Inferior parietal cortex (tissue), 1 donor: ENCODE measurements at regions not wholly inside any gene's neighbourhood (a gene's known extent, or its start where the extent isn't known, plus 50 kb on each side); places are given as distances from the start of the nearest gene placed in this dataset.

Source experiments
- DNase-seq: peaks from one replicate; pipeline ENCODE4 v3.0.0-alpha.2; 2016; ENCODE audit errors: extremely low spot score

DNA sequence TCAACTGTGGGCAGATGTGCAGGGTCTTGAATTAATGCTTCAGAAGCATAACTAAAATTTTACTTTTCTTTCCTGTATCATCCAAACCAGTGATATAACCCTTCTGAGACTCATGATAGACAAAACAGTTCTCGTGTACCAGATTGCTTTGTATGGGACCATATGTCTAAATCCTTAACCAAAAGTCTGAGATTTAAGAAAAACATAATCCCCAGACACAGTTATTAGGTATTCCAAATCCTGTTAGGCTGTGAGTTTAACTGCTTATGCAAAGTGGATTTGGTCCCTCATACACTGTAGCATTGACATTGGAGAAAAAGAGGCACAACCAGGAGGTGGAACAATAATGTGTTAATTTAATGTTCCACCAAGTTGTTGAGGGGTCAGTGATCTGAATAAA, 235.0 kb downstream of the PMAIP1 start:
- DNase-seq = no peak

DNA sequence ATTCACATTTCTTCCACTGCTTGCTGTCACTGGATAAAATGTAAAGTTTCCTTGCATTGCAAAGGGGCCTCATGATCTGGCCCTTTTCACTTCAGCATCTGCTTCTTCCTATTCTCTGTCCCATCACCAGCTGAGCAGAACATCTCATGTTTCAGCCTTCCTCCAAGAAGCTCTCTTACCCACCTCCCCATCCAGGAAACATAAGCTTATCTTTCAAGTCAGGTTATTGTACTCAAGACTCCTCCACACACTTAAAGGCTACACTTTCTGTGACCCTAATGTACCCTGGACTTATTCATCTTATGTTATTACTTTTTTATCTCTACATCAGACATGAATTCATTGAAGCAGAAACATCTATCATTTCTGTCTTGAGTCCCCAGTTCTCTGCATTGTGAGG, 230.5 kb downstream of the PMAIP1 start:
- DNase-seq = no peak

DNA sequence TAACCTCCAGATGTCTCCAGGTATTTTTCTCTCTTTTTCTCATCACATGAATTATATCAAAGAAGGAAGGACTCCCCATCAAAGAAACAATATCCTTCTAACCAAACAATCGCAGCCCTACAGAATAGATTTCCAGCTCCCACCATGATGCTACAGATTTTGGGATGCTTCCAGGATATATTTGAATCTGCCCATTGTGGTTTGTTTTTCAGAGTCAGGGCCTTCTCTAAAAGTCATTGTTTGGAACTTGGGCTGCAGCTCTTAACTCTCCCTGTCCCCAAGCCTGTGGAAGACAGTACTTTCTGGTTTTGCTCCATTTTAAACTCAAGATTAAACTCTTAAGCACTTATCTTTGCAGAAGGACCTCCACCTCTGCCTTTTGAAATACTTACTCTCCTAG, 223.2 kb downstream of the PMAIP1 start:
- peak; percentile 76 for DNase-seq

DNA sequence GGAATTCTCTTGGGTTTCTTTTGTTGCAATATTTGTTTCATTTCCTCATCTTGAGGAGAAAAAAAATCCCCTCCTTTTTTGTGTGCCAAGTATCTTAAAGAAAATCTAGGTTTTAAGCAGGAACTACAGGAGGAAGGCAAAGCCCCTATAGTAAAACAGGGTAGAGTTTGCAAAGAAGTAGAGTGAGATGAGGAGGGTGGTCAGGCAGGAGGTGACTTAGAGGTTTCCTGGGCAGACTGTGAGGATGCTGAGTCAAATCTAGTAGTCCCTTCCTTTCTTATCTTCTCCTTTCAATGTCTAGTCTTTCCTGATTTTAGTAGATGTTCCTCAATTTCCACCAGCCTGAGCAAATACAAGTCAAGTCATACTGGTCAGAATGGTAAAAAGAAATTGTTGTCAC, 222.5 kb downstream of the PMAIP1 start:
- no peak for DNase-seq

DNA sequence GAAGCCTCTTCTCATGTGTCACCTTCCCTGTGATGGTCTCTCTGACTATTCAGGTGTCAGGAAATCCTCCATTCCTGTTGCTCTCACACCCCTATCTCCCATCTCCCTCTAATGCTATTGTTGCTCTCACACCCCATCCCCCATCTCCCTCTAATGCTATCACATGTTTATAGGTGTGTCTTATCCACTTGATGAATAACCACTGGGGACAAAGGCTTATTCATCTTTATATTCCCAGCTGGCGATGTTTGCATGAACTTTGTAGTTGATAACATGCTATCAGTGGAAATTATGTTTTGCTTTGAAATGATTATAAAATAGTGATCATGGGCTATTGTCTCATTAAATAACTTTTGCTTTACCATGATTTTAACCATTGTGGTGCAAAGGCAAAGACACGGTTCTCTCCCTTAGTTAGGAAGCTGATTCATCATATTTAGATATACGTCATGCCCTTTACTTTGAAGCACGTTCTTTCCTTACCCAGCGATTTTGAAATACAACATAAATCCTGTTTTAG, 220.5 kb downstream of the PMAIP1 start:
- no peak for DNase-seq

DNA sequence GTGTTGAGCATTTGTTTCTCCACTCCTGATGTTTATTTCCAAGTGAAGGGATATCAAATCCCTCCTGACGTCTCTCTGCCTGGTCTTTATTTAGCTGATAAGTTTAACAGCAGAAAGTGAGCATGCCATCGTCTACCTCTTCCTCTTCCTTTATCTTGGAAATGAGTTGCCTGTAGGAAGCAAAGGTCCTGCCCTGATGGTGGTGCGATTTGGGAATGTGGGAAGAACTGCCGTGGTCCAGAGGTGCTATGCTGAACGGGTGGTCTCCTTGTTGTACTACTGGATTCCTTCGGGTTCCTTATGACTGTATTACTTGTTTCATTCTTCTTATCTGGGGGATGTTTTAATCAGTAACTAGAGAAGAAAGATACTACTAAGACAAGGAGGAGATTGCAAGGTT, 217.5 kb downstream of the PMAIP1 start:
- no peak for DNase-seq

DNA sequence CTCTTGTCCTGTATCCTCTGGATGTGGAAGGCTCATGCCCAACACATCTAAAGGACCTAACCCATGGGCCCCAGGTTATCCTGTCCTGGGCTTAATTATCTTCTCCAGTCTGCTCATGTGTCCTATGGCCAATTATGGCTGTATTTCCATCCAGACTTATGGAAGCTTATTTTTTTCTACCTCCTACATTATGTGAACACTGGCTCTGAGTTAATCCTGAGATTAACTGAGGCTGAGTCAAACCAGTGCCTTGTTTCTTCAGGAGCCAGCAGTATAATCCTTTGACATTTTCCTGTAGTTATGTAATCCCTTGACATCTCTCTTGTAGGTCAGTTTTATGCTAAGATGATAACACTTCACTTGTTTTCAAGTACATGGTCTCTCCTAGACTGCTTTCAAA, 213.6 kb downstream of the PMAIP1 start:
- no peak for DNase-seq

DNA sequence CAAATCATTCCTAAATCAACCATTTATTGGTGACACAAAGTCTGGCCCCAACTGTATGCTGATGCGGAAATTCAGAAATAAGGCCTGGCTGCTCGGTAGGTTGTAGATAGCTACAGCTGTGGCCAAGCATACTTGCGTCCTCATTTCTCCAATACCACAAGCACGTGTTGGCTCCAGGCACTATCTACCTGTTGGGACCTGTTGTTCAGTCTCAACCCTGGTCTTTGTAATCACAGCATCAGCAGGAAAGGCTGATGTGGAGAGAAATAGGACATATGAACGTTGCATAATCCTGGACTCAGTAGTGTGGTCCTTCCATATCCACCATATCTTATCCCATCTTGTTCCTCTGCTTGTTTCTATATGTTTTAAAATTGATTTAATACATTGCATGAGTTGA, 212.6 kb downstream of the PMAIP1 start:
- no peak for DNase-seq

DNA sequence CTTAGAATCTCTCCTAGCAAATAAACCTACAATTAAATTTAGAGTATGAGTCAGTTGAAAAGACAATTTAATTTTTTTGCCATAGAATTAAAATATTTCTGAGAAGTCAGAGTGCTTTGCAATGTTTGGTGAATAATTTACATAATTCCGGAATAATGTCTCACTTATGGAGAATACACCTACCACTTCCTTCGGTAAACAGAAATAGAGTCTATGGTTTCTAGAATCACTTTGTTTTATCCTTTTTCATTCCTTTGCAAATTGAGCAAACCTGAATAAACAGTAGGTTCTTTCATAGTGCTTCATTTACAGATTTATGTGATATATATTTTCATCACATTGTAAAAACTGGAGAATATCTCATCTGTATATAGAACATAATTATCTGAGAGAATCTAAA, 211.7 kb downstream of the PMAIP1 start:
- no peak for DNase-seq

DNA sequence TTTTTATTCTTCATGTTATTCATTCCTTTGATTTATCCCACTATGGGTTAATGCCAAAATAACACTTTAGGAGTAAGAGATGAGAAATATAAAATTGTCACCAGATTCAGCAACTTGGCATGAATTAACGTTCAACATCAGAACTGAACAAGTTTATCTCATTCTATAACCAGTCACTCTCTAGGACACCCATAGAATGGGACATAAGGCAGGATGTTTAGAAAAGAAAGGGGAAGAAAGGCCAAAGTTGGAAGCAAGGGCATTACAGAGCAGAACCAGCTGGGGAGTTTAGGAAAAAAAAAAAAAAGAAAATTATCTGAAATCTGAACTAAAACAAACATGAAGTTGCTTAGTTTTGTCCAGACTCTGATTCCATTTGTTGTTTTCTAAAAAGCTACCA, 211.0 kb downstream of the PMAIP1 start:
- DNase-seq = no peak

DNA sequence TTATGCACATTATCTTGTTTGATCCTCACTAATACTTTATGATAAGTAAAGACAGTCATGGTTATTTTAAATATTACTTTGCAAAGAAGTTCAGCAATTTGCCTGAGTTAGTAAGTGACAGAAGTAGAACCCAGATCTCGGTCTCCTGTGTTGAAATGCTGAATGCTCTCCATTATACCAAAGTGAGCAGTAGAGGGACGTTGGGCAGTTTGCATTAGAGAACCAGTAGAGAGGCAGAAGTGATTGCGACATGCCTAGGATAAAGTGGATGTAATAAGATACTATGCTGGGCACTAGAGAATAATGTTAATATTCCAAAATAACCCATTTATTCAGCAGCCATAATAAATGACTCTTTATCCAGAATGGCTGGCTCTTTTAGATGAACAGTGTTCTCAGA, 201.0 kb downstream of the PMAIP1 start:
- no peak for DNase-seq

DNA sequence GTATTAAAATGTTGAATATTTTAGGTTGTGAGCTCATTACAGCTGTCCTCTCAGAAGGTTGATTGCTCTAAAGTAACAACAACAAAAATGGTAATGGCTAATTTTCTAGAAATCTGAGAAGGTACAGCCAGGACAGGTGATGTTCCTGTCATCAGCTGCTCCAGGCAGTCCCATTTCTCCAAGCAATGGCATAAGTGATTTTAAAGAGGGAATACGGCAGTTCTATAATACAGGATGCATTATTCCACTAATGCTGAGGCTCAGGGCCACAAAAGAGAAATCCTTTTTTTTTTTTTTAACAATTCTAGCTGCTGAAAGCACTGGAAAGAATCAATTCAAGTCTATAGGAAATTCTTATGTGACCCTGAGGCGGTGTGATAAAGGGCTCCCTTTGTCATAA, 199.9 kb downstream of the PMAIP1 start:
- no peak for DNase-seq

DNA sequence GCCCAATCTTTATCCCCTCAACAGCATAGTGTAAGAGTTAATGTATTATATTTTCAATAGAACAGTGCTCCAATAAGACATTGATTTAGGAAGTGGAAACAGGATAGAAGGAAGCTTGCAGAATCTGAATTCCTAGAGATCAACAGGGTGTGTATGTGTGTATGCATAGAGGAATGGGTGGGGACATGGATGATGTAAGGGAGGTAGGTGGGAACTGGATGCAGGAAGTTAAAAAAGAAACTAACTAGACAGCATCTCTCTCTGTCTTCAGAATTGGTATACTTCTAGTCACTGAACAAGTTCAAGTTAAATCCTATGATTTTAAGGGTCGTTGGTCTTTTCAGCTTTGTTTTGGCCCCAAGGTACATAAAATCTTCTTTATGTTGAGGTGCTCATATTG, 196.6 kb downstream of the PMAIP1 start:
- DNase-seq = no peak

DNA sequence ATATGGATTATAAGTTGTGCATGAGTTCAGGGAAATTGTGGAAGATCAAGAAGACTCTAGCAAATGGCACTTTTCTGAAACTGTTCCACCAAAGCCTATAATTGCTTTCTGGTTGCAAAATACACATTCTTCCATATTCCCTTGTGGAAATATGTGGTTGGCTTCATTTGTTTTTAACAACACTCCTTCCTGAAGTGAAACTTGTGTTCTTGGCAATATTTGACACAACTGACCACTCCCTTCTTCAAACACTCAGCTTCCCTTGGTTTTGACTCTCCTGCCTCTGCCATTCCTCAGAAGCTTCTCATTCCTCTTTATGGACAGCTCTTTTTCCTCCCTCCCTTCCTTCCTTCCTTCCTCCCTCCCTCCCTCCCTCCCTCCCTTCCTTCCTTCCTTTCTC, 192.3 kb downstream of the PMAIP1 start:
- no peak for DNase-seq

DNA sequence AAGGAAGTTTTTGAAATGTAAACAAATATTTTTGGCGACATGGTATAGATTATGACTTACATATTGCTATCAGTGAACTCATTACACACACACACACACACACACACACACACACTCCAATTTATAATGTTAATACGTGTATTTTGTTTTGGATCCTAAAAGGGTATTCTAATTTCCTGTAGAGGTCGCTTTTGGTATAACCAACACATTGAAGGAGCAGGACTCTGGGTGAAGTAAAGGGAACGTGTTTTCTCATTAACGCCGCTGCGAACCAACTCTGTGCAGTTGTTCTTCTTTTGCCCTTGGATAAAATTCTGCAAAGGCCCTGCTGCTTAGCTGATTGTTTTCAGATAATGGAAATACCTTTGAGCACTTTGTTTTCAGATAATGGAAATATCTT, 190.4 kb downstream of the PMAIP1 start:
- peak; percentile 8 for DNase-seq

DNA sequence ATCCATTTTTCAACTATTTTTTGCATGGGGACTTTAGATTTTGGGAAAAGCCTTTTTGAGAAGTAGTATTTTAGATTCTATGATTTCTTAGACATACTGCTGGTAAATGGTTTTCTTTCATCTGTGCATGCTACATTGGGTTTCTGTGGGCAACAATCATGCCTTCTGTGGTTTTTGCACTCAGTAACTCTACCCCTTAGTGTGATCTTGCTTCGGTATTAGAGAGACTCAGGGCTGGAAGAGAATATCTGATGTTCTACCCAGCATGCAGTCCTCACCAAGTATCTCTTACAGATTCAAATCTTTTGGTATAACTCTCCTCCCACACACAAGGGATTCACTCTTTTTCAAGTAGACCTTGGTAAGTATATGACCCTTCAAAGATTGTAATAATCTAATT, 183.0 kb downstream of the PMAIP1 start:
- DNase-seq = no peak

DNA sequence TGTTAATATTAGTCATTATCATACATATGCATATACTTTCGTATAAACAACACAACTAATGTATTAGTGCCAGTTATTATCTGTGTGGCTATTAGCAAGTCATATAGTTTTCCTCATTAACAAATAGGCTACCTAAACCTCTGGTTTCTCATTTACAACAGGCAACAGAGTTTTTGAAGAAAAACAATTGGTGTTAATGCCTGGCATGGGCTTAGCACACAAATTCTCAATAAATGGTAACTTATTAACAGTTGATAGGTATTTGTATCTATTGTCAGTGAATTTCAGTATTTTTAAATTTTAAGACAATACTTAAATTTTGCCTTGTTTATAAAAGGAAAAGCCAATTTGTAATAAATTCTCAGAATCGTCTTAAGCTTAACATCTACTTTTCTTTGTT, 182.5 kb downstream of the PMAIP1 start:
- DNase-seq = no peak

DNA sequence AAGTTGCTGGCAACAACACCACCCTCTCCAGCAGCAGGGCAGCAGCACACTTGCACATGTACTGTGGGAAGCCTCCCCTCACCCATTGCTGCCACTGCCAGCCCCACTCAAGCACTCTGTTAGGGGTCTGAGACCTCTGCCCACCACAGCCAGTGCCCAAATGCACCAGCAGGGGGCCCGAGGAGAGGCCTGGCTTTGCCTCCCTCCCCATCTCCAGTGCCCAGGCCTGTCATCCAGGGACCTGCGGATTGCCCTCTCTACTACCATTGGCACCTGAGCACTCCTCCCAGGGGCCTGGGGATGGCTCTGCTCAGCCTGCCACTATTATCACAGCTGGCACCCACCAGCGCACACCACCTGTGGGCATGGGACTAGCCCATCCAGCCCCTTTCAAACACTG, 175.7 kb downstream of the PMAIP1 start:
- DNase-seq = no peak

DNA sequence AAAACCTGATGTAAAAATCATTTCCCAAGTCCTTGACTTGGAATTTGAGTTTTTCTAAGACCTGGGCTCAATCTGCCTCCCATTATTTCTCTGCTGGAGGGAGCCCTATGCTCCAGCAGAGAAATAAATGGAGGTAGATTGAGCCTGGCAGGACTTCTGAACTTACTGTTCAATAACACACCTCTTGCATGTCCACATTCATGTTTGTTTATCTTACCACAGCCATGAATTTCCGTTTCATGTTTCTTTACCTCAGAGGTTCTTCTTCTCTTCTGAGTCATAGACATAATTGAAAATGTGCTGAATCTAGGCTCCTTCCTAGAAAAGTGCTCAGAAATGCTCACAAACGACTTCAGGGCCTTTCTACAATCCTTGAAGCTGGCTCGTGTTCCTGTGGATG, 170.8 kb downstream of the PMAIP1 start:
- DNase-seq = no peak

DNA sequence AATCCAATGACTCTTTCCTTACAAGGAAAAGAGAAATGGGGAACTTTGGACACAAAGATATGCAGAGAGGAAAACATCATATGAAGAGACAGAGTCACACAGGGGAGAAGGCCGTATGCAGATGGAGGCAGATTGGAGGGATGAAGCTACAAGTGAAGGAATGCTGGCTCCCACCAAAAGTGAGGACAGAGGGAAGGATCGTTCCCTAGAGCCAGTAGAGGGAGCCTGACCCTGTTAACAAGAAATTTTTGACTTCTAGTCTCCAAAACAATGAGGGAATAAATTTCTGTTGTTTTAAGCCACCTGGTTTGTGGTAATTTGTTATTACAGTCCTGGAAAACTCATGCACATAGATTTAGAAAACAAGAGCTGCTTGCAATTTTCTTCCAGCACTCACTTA, 169.3 kb downstream of the PMAIP1 start:
- no peak for DNase-seq

DNA sequence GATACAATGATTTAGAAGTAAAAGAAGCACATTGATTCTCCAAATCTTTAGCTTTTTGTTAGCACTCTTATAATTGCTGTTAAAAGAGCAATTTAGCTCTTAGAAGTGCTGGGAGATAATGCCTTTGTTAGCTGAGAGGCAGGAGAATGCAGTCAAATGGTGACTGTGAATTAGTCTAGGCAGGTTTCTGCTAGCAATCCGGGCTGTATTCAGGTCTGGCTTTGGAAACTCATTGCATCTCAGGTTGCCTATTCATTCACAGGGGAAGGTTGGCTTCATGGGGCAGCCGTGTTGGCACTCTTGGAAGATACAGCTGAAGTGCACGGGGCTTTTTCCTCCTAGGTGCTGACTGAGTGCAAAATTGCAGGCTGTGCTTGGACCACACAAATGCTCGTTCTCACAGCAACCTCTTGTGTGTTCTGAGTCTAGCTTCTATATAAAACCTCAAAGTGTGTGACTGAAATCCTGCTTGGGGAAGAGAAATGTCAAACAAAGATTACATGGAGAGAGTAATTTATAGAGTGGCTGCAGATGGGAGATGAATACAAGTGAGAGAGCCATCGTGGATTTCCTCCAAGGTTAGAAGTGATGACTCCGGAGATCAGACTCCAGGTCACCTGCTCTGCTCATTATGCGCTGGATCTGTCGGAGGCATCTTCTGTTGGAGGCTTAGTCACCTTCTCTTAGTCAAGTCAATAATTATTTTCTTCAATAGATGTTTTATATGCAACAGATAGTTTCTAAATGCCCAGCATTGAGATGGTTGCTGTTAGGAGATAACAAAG, 167.8 kb downstream of the PMAIP1 start:
- no peak for DNase-seq

DNA sequence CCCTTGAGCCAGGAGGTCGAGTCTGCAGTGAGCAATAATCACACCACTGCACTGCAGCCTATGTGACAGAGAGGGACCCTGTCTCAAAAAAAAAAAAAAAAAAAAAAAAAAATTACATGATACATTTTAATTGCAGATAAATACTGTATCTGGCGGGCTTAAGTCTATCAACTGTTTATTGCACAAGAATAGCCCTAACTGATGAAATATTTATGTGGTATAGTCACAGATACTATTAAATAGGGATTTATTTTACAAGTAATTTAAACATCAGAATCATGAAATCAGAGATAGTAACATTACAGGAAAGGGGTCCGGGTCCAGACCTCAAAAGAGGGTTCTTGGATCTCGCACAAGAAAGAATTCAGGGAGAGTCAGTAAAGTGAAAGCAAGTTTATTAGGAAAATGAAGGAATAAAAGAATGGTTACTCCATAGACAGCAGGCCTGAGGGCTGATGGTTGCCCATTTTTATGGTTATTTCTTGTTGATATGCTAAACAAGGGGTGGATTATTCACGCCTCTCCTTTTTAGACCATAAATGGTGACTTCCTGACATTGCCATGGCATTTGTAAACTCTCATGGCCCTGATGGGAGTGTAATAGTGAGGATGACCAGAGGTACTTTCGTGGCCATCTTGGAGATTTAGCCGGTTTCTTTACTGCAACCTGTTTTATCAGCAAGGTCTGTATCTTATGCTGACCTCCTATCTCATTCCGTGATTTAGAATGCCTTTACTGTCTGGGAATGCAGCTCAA, 166.6 kb downstream of the PMAIP1 start:
- DNase-seq = no peak

DNA sequence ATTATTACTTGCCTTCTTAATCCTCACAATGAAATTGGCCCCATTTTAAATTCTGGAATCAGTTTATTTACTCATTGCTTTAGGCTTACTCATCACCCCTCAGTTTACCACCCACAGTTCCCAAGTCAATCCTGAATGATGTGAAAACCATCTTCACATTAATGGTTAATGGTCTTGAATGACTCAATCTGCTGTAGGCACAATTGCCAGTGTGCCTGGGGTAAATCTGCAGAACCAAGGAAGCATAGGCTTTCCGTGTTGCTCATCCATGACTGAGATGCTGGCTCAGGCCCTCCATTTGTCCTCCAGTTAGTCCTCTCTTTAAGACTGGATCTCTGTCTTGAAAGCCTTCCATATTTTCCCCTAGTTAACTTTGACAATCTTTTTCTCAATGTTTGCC, 164.5 kb downstream of the PMAIP1 start:
- no peak for DNase-seq
